ENCODE measurements at regions not wholly inside any gene's neighbourhood (a gene's known extent, or its start where the extent isn't known, plus 50 kb on each side); places are given as distances from the start of the nearest gene placed in this dataset.
A peak's percentile ranks its signal among the peaks of the same experiment; 100 is the strongest.

DNA sequence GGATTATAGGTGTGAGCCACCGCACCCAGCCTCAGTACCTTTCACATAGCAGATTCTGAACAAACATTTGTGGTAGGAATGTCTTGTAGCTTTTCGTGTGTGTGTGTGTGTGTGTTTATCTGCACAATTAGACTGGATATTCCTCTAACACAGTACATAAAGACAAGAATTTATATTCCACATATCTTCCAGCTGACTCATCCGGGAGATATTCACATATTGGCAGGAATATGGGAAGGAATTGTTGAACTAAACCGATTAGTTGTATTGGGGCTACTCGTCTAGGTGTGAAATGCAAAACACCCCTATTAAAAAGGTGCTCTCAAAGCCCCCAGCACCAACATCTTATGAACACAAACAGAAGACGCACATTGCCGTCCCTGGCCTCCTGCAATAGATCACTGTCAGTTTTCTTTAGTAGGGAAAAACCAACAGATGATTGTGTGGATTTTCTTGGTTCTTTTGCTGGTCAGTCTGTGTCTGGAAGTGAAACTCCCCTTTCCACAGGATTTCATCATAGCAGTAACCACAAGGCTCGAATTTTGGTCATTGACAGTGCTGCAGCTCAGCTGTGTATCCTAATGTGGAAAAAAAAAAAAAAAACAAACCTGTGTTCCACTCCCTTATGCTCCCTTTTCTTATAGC, 208.5 kb upstream of the ACVR2A start:
- Histone ChIP-seq H3K27ac (no peak overlapping the region), H3K4me1 (ENCODE audit: low read depth) (no peaks in the 10 kb centered on the region), H3K36me3 (no peaks in the 10 kb centered on the region), H3K4me3 (no peak overlapping the region), H3K9me3 (ENCODE audit: low read depth) (no peaks in the 10 kb centered on the region), H3K27me3 (no peaks in the 10 kb centered on the region)
- no peak for TF ChIP-seq CTCF (IDR thresholded peaks at IDR 0.05; ENCODE audit: low read depth, low read length)
- DNase-seq (ENCODE audit: low read depth in 1 of 2, low spot score in 1 of 2), result peak in 1 of 2 donors; percentile 89

DNA sequence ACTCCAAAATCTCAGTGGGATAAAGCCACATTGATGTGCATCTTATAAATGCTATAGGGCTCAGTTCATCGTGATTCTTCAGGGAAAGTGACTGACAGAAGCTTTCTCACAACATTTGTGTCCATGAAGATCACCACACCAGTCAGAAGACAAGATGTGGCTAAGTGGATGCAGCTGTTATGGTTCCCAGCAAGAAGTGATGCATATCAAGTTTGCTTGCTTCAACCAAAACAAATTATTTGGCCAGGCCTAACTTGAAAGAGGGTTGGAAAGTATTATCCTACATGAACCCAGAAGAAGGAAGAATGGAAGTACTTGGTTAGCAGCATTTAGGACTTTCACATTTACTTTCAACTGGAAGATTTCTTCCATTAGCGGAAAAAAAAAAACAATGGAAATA, 210.0 kb upstream of the ACVR2A start:
- Histone ChIP-seq H3K27ac (no peak overlapping the region), H3K9me3 (ENCODE audit: low read depth) (no peaks in the 10 kb centered on the region), H3K4me1 (ENCODE audit: low read depth) (no peaks in the 10 kb centered on the region), H3K4me3 (no peak overlapping the region), H3K27me3 (no peaks in the 10 kb centered on the region), H3K36me3 (no peaks in the 10 kb centered on the region)
- no peak for DNase-seq (ENCODE audit: low read depth in 1 of 2, low spot score in 1 of 2)
- TF ChIP-seq CTCF (IDR thresholded peaks at IDR 0.05; ENCODE audit: low read depth, low read length), result no peak

- no peaks in the 10 kb centered on the region for H3K4me1 ChIP-seq (ENCODE audit: low read depth)
- H3K36me3 ChIP-seq, result no peaks in the 10 kb centered on the region
- TF ChIP-seq CTCF (IDR thresholded peaks at IDR 0.05; ENCODE audit: low read depth, low read length), result no peak
- H3K27me3 ChIP-seq, result no peaks in the 10 kb centered on the region
- H3K9me3 ChIP-seq (ENCODE audit: low read depth), result no peaks in the 10 kb centered on the region
- H3K27ac ChIP-seq, result no peak overlapping the region
- peak in 1 of 2 donors; percentile 7 for DNase-seq (ENCODE audit: low read depth in 1 of 2, low spot score in 1 of 2)
- H3K4me3 ChIP-seq, result no peak overlapping the region
Measured at GRCh38 chr2:147632198-147632597, 212.6 kb upstream of the ACVR2A start.

- H3K27ac ChIP-seq, result no peak overlapping the region
- DNase-seq (ENCODE audit: low read depth in 1 of 2, low spot score in 1 of 2), result no peak
- no peaks in the 10 kb centered on the region for H3K36me3 ChIP-seq
- no peaks in the 10 kb centered on the region for H3K9me3 ChIP-seq (ENCODE audit: low read depth)
- no peaks in the 10 kb centered on the region for H3K27me3 ChIP-seq
- H3K4me3 ChIP-seq, result no peak overlapping the region
- no peaks in the 10 kb centered on the region for H3K4me1 ChIP-seq (ENCODE audit: low read depth)
- no peak for TF ChIP-seq CTCF (IDR thresholded peaks at IDR 0.05; ENCODE audit: low read depth, low read length)
Measured at GRCh38 chr2:147631294-147631693, 213.5 kb upstream of the ACVR2A start.

DNA sequence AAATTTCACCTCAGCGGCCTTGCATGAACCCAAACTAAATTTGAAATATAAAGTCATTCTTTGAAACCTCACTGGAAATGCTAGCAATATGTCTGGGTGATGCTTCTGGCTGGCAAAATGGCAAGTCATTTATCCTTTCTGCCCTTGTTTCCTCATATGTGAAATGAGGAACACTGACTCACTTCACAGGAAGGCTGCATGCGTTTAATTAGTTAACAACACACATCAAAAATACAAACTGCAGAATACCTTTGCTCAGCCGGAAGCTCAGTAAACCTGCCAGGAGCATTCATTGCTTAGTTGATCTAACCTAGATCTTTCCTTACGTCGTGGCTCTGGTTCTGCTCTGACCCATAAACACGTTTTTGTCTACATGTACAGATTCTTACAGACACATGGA, 214.2 kb upstream of the ACVR2A start:
- no peak for DNase-seq (ENCODE audit: low read depth in 1 of 2, low spot score in 1 of 2)

More for the DNA sequence above, 214.2 kb upstream of the ACVR2A start:
- no peaks in the 10 kb centered on the region for H3K27me3 ChIP-seq
- H3K4me3 ChIP-seq, result no peak overlapping the region
- H3K36me3 ChIP-seq, result no peaks in the 10 kb centered on the region
- H3K27ac ChIP-seq, result no peak overlapping the region
- H3K4me1 ChIP-seq (ENCODE audit: low read depth), result no peaks in the 10 kb centered on the region
- no peaks in the 10 kb centered on the region for H3K9me3 ChIP-seq (ENCODE audit: low read depth)
- no peak for TF ChIP-seq CTCF (IDR thresholded peaks at IDR 0.05; ENCODE audit: low read depth, low read length)
